K562 (cell line): ENCODE measurements at regions not wholly inside any gene's neighbourhood (a gene's known extent, or its start where the extent isn't known, plus 50 kb on each side); places are given as distances from the start of the nearest gene placed in this dataset.

ENCODE experiments used
- ATAC-seq: fragments of 200-7000 bp; cut with Tn5 transposase; 3 replicates; pipeline ENCODE4 v1.9.1; 2020; ENCODE audit warnings: moderate library complexity
- BruUV-seq: library from RNA; stranded (reverse); fragments of 400-500 nt; replicated peaks from 2 replicates; lab custom pipeline; 2021; lab: Mats Ljungman, UMichigan
- CTCF ChIA-PET: fragments of 300-600 bp; formaldehyde crosslinking; extraction: SDS; loops from one replicate; lab custom pipeline; 2021; ENCODE audit warnings: low intra/inter-chr PET ratio; lab: Yijun Ruan, JAX
- POLR2A ChIA-PET: fragments of 300-600, 350-650 bp; sonication (Branson Sonifier 250); formaldehyde crosslinking; extraction: SDS; loops from one replicate; lab custom pipeline; 2021; ENCODE audit warnings: antibody characterized with exemption, inconsistent platforms; lab: Yijun Ruan, JAX
- DNase-seq, 4 experiments: peaks; one replicate each; pipeline versions ENCODE4 v3.0.0 to v3.0.0-alpha.2; 2011 to 2018; ENCODE audit warnings: low spot score in 3 of 4, mixed read lengths in 3 of 4; ENCODE audit errors: extremely low read depth in 1 of 4
- FAIRE-seq: peaks from 2 replicates; lab custom pipeline; 2011; peaks lifted over from hg19 to GRCh38; lab: Jason Lieb, UNC
- H2AFZ ChIP-seq: 2 replicates; pipeline ENCODE4 v1.6.0; 2011; ENCODE audit warnings: low read depth, low read length, control low read depth, inconsistent platforms
- H3K27ac ChIP-seq: fragments of 200-600 bp; 3 replicates; pipeline ENCODE4 v1.8.0; 2011; ENCODE audit warnings: low read depth, mild to moderate bottlenecking, control low read depth, inconsistent platforms, low read length, moderate library complexity, mixed read lengths; ENCODE audit errors: extremely low read depth
- H3K27me3 ChIP-seq, 2 experiments: fragments of 300-600 bp in 1 of 2; 2 replicates in 1 of 2; 3 replicates in 1 of 2; pipeline versions ENCODE4 v1.6.0 to v1.8.0; 2011; ENCODE audit warnings: inconsistent platforms in 2 of 2, low read length in 2 of 2, mild to moderate bottlenecking in 1 of 2, mixed read lengths in 1 of 2, moderate library complexity in 1 of 2; ENCODE audit not compliant: control insufficient read depth in 2 of 2, insufficient read depth in 2 of 2
- H3K36me3 ChIP-seq: fragments of 300-600 bp; 3 replicates; pipeline ENCODE4 v1.8.0; 2011; ENCODE audit warnings: mild to moderate bottlenecking, low read length, inconsistent platforms; ENCODE audit not compliant: control insufficient read depth, insufficient read depth
- H3K4me1 ChIP-seq, 2 experiments: fragments of 200-600 bp in 1 of 2; replicated peaks in 1 of 2; 2 replicates in 1 of 2; 3 replicates in 1 of 2; pipeline versions ENCODE4 v1.5.1 to v1.8.0; 2011; ENCODE audit warnings: inconsistent platforms in 2 of 2, low read length in 2 of 2, mild to moderate bottlenecking in 1 of 2, mixed read lengths in 1 of 2, moderate library complexity in 1 of 2; ENCODE audit not compliant: control insufficient read depth in 2 of 2, insufficient read depth in 2 of 2
- H3K4me2 ChIP-seq: 2 replicates; pipeline ENCODE4 v1.6.1; 2011; ENCODE audit warnings: low read length, control low read depth, inconsistent platforms, mixed read lengths; ENCODE audit not compliant: insufficient read depth
- H3K4me3 ChIP-seq: fragments of 200-600 bp; sonication (generic), shearing (Covaris generic); 2 replicates; pipeline ENCODE4 v1.5.1; 2016; ENCODE audit warnings: control low read depth, inconsistent platforms
- H3K79me2 ChIP-seq: fragments of 200-600 bp; 3 replicates; pipeline ENCODE4 v1.8.0; 2011; ENCODE audit warnings: low read length, inconsistent platforms; ENCODE audit not compliant: control insufficient read depth, insufficient read depth
- H3K9ac ChIP-seq, 2 experiments: 2 replicates each; pipeline versions ENCODE4 v1.6.0 to v1.6.1; 2011; ENCODE audit warnings: low read depth in 2 of 2, low read length in 2 of 2, control low read depth in 1 of 2, inconsistent platforms in 1 of 2, mild to moderate bottlenecking in 1 of 2, mixed read lengths in 1 of 2; ENCODE audit not compliant: insufficient read depth in 1 of 2
- H3K9me1 ChIP-seq: one replicate; pipeline ENCODE4 v1.6.0; 2011; ENCODE audit warnings: inconsistent platforms, mild to moderate bottlenecking, low read length, moderate library complexity; ENCODE audit not compliant: control insufficient read depth, insufficient read depth
- H3K9me3 ChIP-seq: replicated peaks from 2 replicates; pipeline ENCODE4 v1.5.1; 2011; ENCODE audit warnings: low read depth, low read length, inconsistent platforms; ENCODE audit not compliant: control insufficient read depth, insufficient read depth
- H4K20me1 ChIP-seq: replicated peaks from 2 replicates; pipeline ENCODE4 v1.6.1; 2011; ENCODE audit warnings: low read length, inconsistent platforms, mixed read lengths; ENCODE audit not compliant: control insufficient read depth, insufficient read depth
- BACH1 ChIP-seq: fragments of 200-800 bp; sonication (Bioruptor generic); IDR thresholded peaks from 2 replicates; pipeline ENCODE4 v1.6.1; 2016; ENCODE audit warnings: missing genetic modification characterization, missing compliant biosample characterization
- CCAR2 ChIP-seq: fragments of 200-400 bp; formaldehyde crosslinking; IDR thresholded peaks from 2 replicates; pipeline ENCODE4 v1.6.1; 2017; ENCODE audit warnings: mild to moderate bottlenecking, low read depth, low read length
- ETV5 ChIP-seq: sonication (generic); formaldehyde crosslinking; IDR thresholded peaks from 2 replicates; pipeline ENCODE4 v1.4.0; 2020; ENCODE audit warnings: low read depth, mild to moderate bottlenecking, missing genetic modification reagents
- KLF1 ChIP-seq: fragments of 450-650 bp; IDR thresholded peaks from 2 replicates; pipeline ENCODE4 v1.6.1; 2016; ENCODE audit warnings: missing genetic modification characterization, missing compliant biosample characterization
- KLF16 ChIP-seq: IDR thresholded peaks from 2 replicates; pipeline ENCODE4 v1.6.1; 2016; ENCODE audit warnings: antibody characterized with exemption
- MGA ChIP-seq: fragments of 450-650 bp; IDR thresholded peaks from 2 replicates; pipeline ENCODE4 v1.6.1; 2016; ENCODE audit warnings: mild to moderate bottlenecking, moderate library complexity
- SP1 ChIP-seq: sonication (generic); formaldehyde crosslinking; IDR thresholded peaks from 2 replicates; pipeline ENCODE4 v1.8.1; 2022; ENCODE audit warnings: mild to moderate bottlenecking, missing genetic modification reagents
- ZFP36 ChIP-seq: fragments of 150-350 bp; IDR thresholded peaks from 2 replicates; pipeline ENCODE4 v1.6.1; 2018; ENCODE audit warnings: low read length, low read depth; ENCODE audit not compliant: partially characterized antibody
- ZNF140 ChIP-seq: fragments of 250-450 bp; sonication (Bioruptor Pico); IDR thresholded peaks from 2 replicates; pipeline ENCODE4 v1.8.0; 2021; ENCODE audit warnings: moderate library complexity, mild to moderate bottlenecking, inconsistent platforms
- ZNF830 ChIP-seq: fragments of 250-450 bp; sonication (Bioruptor Pico); IDR thresholded peaks from 2 replicates; pipeline ENCODE4 v1.5.0; 2021; ENCODE audit warnings: mild to moderate bottlenecking
- ZSCAN32 ChIP-seq: fragments of 450-650 bp; formaldehyde crosslinking; IDR thresholded peaks from 2 replicates; pipeline ENCODE4 v1.4.0; 2020; ENCODE audit warnings: mild to moderate bottlenecking, moderate library complexity
- WGBS: fragments of 100-300 bp; shearing (Covaris generic); methylation state at CpG from one replicate; pipeline ENCODE4 v1.1.6; 2016; ENCODE audit warnings: low coverage, mixed read lengths; ENCODE audit not compliant: insufficient coverage; ENCODE audit errors: missing lambda C conversion rate; 5-methylcytosine and 5-hydroxymethylcytosine counted together
- in situ Hi-C: fragments of 300-500 bp; cut with MboI; formaldehyde crosslinking; loops from 4 replicates; pipeline ENCODE4 v1.15.0; 2018; ENCODE audit warnings: inconsistent platforms, mixed read lengths
- intact Hi-C: fragments of 100-400 bp; cut with micrococcal nuclease; formaldehyde crosslinking; loops from 2 replicates; pipeline ENCODE4 v1.14.2; 2022

GRCh38 chr10:58888957-58889356 is 287.5 kb upstream of the PHYHIPL start:
- ATAC-seq (no peak), DNase-seq (no peak), FAIRE-seq (no peak)
- intact Hi-C loops: no loop called here
- no peaks in the 10 kb centered on the region for H4K20me1 ChIP-seq
- H3K4me2 ChIP-seq: no peak overlapping the region
- no peaks in the 10 kb centered on the region for H3K9me1 ChIP-seq
- CTCF ChIA-PET: no interaction called here
- no peak overlapping the region for H3K9ac ChIP-seq
- H3K36me3 ChIP-seq: no peaks in the 10 kb centered on the region
- no peaks in the 10 kb centered on the region for H3K9me3 ChIP-seq
- no peaks in the 10 kb centered on the region for H3K4me1 ChIP-seq
- no peaks in the 10 kb centered on the region for H3K79me2 ChIP-seq
- no peak overlapping the region for H3K27ac ChIP-seq
- no TSS peak for BruUV-seq
- in situ Hi-C loops: no loop called here
- POLR2A ChIA-PET: no interaction called here
- TF ChIP-seq KLF16: no peak
- no peak for TF ChIP-seq MGA
- TF ChIP-seq CCAR2: no peak
- no peak for TF ChIP-seq KLF1 (tag)
- TF ChIP-seq SP1 (CRISPR knock-in tag): no peak
- no peak for TF ChIP-seq ETV5
- no peak for TF ChIP-seq ZNF830 (CRISPR knock-in tag)
- no peak for TF ChIP-seq ZNF140
- TF ChIP-seq ZSCAN32 (CRISPR knock-in tag): no peak
- TF ChIP-seq ZFP36: no peak
- no peak for TF ChIP-seq BACH1 (tag)
- H3K27me3 ChIP-seq: no peaks in the 10 kb centered on the region
- H2AFZ ChIP-seq: no peak overlapping the region
- 0% methylated on average over 3 of the region's 3 CpGs for WGBS
- H3K4me3 ChIP-seq: no peak overlapping the region
